ENCODE measurements at regions not wholly inside any gene's neighbourhood (a gene's known extent, or its start where the extent isn't known, plus 50 kb on each side); places are given as distances from the start of the nearest gene placed in this dataset.

- no peak for DNase-seq
These were observed 287.4 kb downstream of the PCDH17 start for GRCh38 chr13:57918913-57919312.

GRCh38 chr13:57925250-57925649, 293.7 kb downstream of the PCDH17 start:
- DNase-seq, result no peak

GRCh38 chr13:57925751-57926150, 294.2 kb downstream of the PCDH17 start:
- DNase-seq, result no peak

- DNase-seq, result no peak
These were observed 300.5 kb downstream of the PCDH17 start for GRCh38 chr13:57932061-57932460.

- DNase-seq, result no peak
These were observed 302.1 kb downstream of the PCDH17 start for GRCh38 chr13:57933606-57934005.

- DNase-seq, result no peak
These were observed 304.4 kb downstream of the PCDH17 start for GRCh38 chr13:57935965-57936364.

- no peak for DNase-seq
These were observed 314.8 kb downstream of the PCDH17 start for GRCh38 chr13:57946361-57946760.

- DNase-seq, result no peak
These were observed 317.3 kb downstream of the PCDH17 start for GRCh38 chr13:57948884-57949283.

GRCh38 chr13:57969951-57970350, 338.4 kb downstream of the PCDH17 start:
- no peak for DNase-seq

- DNase-seq, result no peak
These were observed 338.9 kb downstream of the PCDH17 start for GRCh38 chr13:57970404-57970803.

- no peak for DNase-seq
These were observed 351.2 kb downstream of the PCDH17 start for GRCh38 chr13:57982782-57983181.

GRCh38 chr13:57988276-57988675, 356.7 kb downstream of the PCDH17 start:
- no peak for DNase-seq

- no peak for DNase-seq
These were observed 359.5 kb downstream of the PCDH17 start for GRCh38 chr13:57991041-57991440.

GRCh38 chr13:57992416-57992815, 360.9 kb downstream of the PCDH17 start:
- DNase-seq, result no peak

- DNase-seq, result no peak
These were observed 365.2 kb downstream of the PCDH17 start for GRCh38 chr13:57996717-57997116.

GRCh38 chr13:58004751-58005150, 373.2 kb downstream of the PCDH17 start:
- no peak for DNase-seq

- no peak for DNase-seq
These were observed 386.5 kb downstream of the PCDH17 start for GRCh38 chr13:58018020-58018419.

GRCh38 chr13:58018865-58019264, 387.3 kb downstream of the PCDH17 start:
- no peak for DNase-seq

- DNase-seq, result no peak
These were observed 392.6 kb downstream of the PCDH17 start for GRCh38 chr13:58024103-58024502.

GRCh38 chr13:58025821-58026220, 394.3 kb downstream of the PCDH17 start:
- no peak for DNase-seq

- DNase-seq, result no peak
These were observed 401.3 kb downstream of the PCDH17 start for GRCh38 chr13:58032676-58033460.

GRCh38 chr13:58043971-58044370, 412.4 kb downstream of the PCDH17 start:
- DNase-seq, result no peak

GRCh38 chr13:58048670-58049069, 417.1 kb downstream of the PCDH17 start:
- DNase-seq, result no peak

- DNase-seq, result no peak
These were observed 419.9 kb downstream of the PCDH17 start for GRCh38 chr13:58051396-58051795.

GRCh38 chr13:58051807-58052375, 420.3 kb downstream of the PCDH17 start:
- no peak for DNase-seq
